A549 (cell line): ENCODE measurements at regions not wholly inside any gene's neighbourhood (a gene's known extent, or its start where the extent isn't known, plus 50 kb on each side); places are given as distances from the start of the nearest gene placed in this dataset.

ENCODE experiments used
- ATAC-seq, 2 experiments: fragments of 200-7000 bp in 1 of 2; fragments of >200 bp in 1 of 2; cut with Nextera tagmentation in 1 of 2; cut with Tn5 transposase in 1 of 2; 3 replicates each; pipeline versions ENCODE4 v1.8.0 to v1.9.1; 2018 to 2020; ENCODE audit warnings: mild to moderate bottlenecking in 1 of 2, moderate library complexity in 1 of 2
- CTCF ChIA-PET: fragments of 300-600 bp; sonication (Branson Sonifier 250); formaldehyde crosslinking; extraction: SDS; loops from one replicate; lab custom pipeline; 2021; ENCODE audit warnings: antibody characterized with exemption, inconsistent platforms; lab: Yijun Ruan, JAX
- POLR2A ChIA-PET: fragments of 350-600 bp; formaldehyde crosslinking; extraction: SDS; loops from one replicate; lab custom pipeline; 2021; ENCODE audit warnings: antibody characterized with exemption, inconsistent platforms; lab: Yijun Ruan, JAX
- DNase-seq, 2 experiments: peaks; one replicate each; pipeline versions ENCODE4 v3.0.0 to v3.0.0-alpha.2; 2011 to 2016; ENCODE audit warnings: low read depth in 1 of 2, low spot score in 1 of 2
- FAIRE-seq: peaks from 2 replicates; lab custom pipeline; 2011; peaks lifted over from hg19 to GRCh38; lab: Jason Lieb, UNC
- H3K27ac ChIP-seq, 2 experiments: fragments of >200 bp; sonication (Bioruptor Twin); formaldehyde crosslinking; 3 replicates each; pipeline ENCODE4 v1.5.1; 2016 to 2017
- H3K4me1 ChIP-seq: fragments of >200 bp; sonication (Bioruptor Twin); formaldehyde crosslinking; 3 replicates; pipeline ENCODE4 v1.6.1; 2016
- H3K4me2 ChIP-seq: fragments of >200 bp; sonication (Bioruptor Twin); formaldehyde crosslinking; 3 replicates; pipeline ENCODE4 v1.6.1; 2016
- H3K4me3 ChIP-seq: fragments of >200 bp; sonication (Bioruptor Twin); formaldehyde crosslinking; 3 replicates; pipeline ENCODE4 v1.5.1; 2016
- H3K9me3 ChIP-seq: fragments of >200 bp; sonication (Bioruptor Twin); formaldehyde crosslinking; 3 replicates; pipeline ENCODE4 v1.6.1; 2016
- ATOH8 ChIP-seq: fragments of 250-450 bp; sonication (Bioruptor Pico); IDR thresholded peaks from 2 replicates; pipeline ENCODE4 v1.5.0; 2020; ENCODE audit warnings: low read depth, mild to moderate bottlenecking, moderate library complexity
- BHLHE40 ChIP-seq: IDR thresholded peaks from 2 replicates; pipeline ENCODE4 v1.6.1; 2012; ENCODE audit warnings: low read depth, low read length, inconsistent platforms
- CBX8 ChIP-seq: fragments of 200-600 bp; sonication (generic); IDR thresholded peaks from 2 replicates; pipeline ENCODE4 v1.6.1; 2016
- CHD4 ChIP-seq: fragments of 200-600 bp; sonication (generic); IDR thresholded peaks from 2 replicates; pipeline ENCODE4 v1.6.1; 2016; ENCODE audit warnings: antibody characterized with exemption, mild to moderate bottlenecking, borderline replicate concordance
- EP300 ChIP-seq, 2 experiments: fragments of >200 bp; sonication (Bioruptor Twin); formaldehyde crosslinking; IDR thresholded peaks; 2 replicates in 1 of 2; 3 replicates in 1 of 2; pipeline ENCODE4 v1.6.1; 2016 to 2017
- FOSB ChIP-seq: fragments of 250-450 bp; sonication (Bioruptor Pico); IDR thresholded peaks from 2 replicates; pipeline ENCODE4 v1.5.0; 2020; ENCODE audit warnings: mild to moderate bottlenecking, moderate library complexity
- FOXS1 ChIP-seq: fragments of 250-450 bp; sonication (Bioruptor Pico); IDR thresholded peaks from 2 replicates; pipeline ENCODE4 v1.5.0; 2020; ENCODE audit warnings: mild to moderate bottlenecking, moderate library complexity
- HDAC2 ChIP-seq: fragments of 200-600 bp; sonication (generic); IDR thresholded peaks from 2 replicates; pipeline ENCODE4 v1.6.1; 2016
- HES2 ChIP-seq: fragments of >200 bp; sonication (Bioruptor Twin); formaldehyde crosslinking; IDR thresholded peaks from 2 replicates; pipeline ENCODE4 v1.6.1; 2016
- HOXB13 ChIP-seq: fragments of 250-450 bp; sonication (Bioruptor Pico); IDR thresholded peaks from 2 replicates; pipeline ENCODE4 v1.5.0; 2020; ENCODE audit warnings: low read depth, mild to moderate bottlenecking, moderate library complexity
- MYC ChIP-seq: IDR thresholded peaks from 2 replicates; pipeline ENCODE4 v1.6.1; 2012; ENCODE audit warnings: mild to moderate bottlenecking, inconsistent platforms, low read length, improper control_type of control experiment, borderline replicate concordance
- NFE2L2 ChIP-seq: fragments of 150-350 bp; conservative IDR thresholded peaks from 2 replicates; pipeline ENCODE4 v1.6.1; 2014; ENCODE audit warnings: low read length
- PBX3 ChIP-seq: IDR thresholded peaks from 2 replicates; pipeline ENCODE4 v1.6.1; 2012
- POLR2A ChIP-seq: IDR thresholded peaks from 2 replicates; pipeline ENCODE4 v1.6.1; 2012; ENCODE audit warnings: mild to moderate bottlenecking, low read length
- POLR2AphosphoS2 ChIP-seq: conservative IDR thresholded peaks from 2 replicates; pipeline ENCODE4 v1.6.1; 2012; ENCODE audit warnings: low read length, improper control_type of control experiment, inconsistent platforms
- RAD21 ChIP-seq, 2 experiments: fragments of >200 bp in 1 of 2; sonication (Bioruptor Twin) in 1 of 2; formaldehyde crosslinking in 1 of 2; IDR thresholded peaks in 1 of 2; conservative IDR thresholded peaks in 1 of 2; 2 replicates in 1 of 2; 3 replicates in 1 of 2; pipeline ENCODE4 v1.6.1; 2012 to 2018; ENCODE audit warnings: inconsistent platforms in 1 of 2
- REST ChIP-seq: fragments of 200-600 bp; sonication (generic); IDR thresholded peaks from 2 replicates; pipeline ENCODE4 v1.6.1; 2016; ENCODE audit warnings: antibody characterized with exemption, mild to moderate bottlenecking, moderate library complexity
- RNF2 ChIP-seq: fragments of 200-600 bp; sonication (generic); IDR thresholded peaks from 2 replicates; pipeline ENCODE4 v1.6.1; 2016; ENCODE audit warnings: low read depth, mild to moderate bottlenecking, antibody characterized with exemption, moderate library complexity, borderline replicate concordance
- TFCP2L1 ChIP-seq: fragments of 250-450 bp; sonication (Bioruptor Pico); IDR thresholded peaks from 2 replicates; pipeline ENCODE4 v1.5.0; 2021; ENCODE audit warnings: mild to moderate bottlenecking
- WGBS: methylation state at CpG from one replicate; pipeline ENCODE4 v1.1.6; 2017; ENCODE audit errors: missing lambda C conversion rate; 5-methylcytosine and 5-hydroxymethylcytosine counted together

- WGBS: 56% methylated on average over 6 of the region's 6 CpGs
- TF ChIP-seq RAD21 (conservative IDR thresholded peaks at IDR 0.05 in 1 of 2, IDR thresholded peaks at IDR 0.05 in 1 of 2): no peak
- no peak for TF ChIP-seq POLR2A
- no peak for TF ChIP-seq CBX8
- TF ChIP-seq BHLHE40: no peak
- TF ChIP-seq HDAC2: no peak
- no peak for TF ChIP-seq EP300 (IDR thresholded peaks at IDR 0.05)
- TF ChIP-seq HES2: no peak
- TF ChIP-seq POLR2AphosphoS2: no peak
- CTCF ChIA-PET: interaction anchor here (1.7 to 2.7 kb wide), 2 partner anchors 11 to 196 kb away, joined by 8 to 9 read pairs; no protein-coding TSS in a partner anchor
- H3K4me1 ChIP-seq: peaks cover 6% of the 10 kb centered on the region; the same call in 2 of the 3 replicates
- H3K27ac ChIP-seq: no peak overlapping the region; a peak in 1 of 6 replicates
- POLR2A ChIA-PET: no interaction called here
- ATAC-seq (no peak), FAIRE-seq (no peak), DNase-seq (no peak)
- H3K9me3 ChIP-seq: no peaks in the 10 kb centered on the region
- H3K4me3 ChIP-seq: no peak overlapping the region
- no peak overlapping the region for H3K4me2 ChIP-seq
These were observed 102.5 kb upstream of the SLC35G4 start for GRCh38 chr18:11506856-11507255.

- H3K9me3 ChIP-seq: no peaks in the 10 kb centered on the region
- H3K27ac ChIP-seq: no peak overlapping the region
- FAIRE-seq: no peak
- H3K4me2 ChIP-seq: no peak overlapping the region
- H3K4me1 ChIP-seq: peaks cover 14% of the 10 kb centered on the region
- TF ChIP-seq HOXB13 (CRISPR knock-in tag) (no peak), ATOH8 (CRISPR knock-in tag) (no peak), CBX8 (no peak), HES2 (no peak), NFE2L2 (no peak), TFCP2L1 (CRISPR knock-in tag) (no peak), HDAC2 (no peak), FOXS1 (no peak), PBX3 (no peak), MYC (no peak), EP300 (IDR thresholded peaks at IDR 0.05) (no peak), RNF2 (no peak), FOSB (CRISPR knock-in tag) (no peak)
- ChIA-PET CTCF (interaction anchor here (1.7 to 2.7 kb wide), 2 partner anchors 12 to 195 kb away, joined by 8 to 9 read pairs; no protein-coding TSS in a partner anchor), POLR2A (no interaction called here)
- WGBS: 53% methylated on average over 5 of the region's 5 CpGs
- no peak overlapping the region for H3K4me3 ChIP-seq
- no peak for DNase-seq
- no peak for ATAC-seq
These were observed 103.4 kb upstream of the SLC35G4 start for GRCh38 chr18:11505993-11506392.

- TF ChIP-seq REST (peak; percentile 37; the same call in 1 of the 2 replicates), CHD4 (no peak)
- TF ChIP-seq, all 56 proteins: peak for 1
- Histone ChIP-seq H3K27ac (no peak overlapping the region), H3K9me3 (no peaks in the 10 kb centered on the region), H3K4me3 (no peak overlapping the region), H3K4me1 (peaks cover 21% of the 10 kb centered on the region), H3K4me2 (no peak overlapping the region)
- ATAC-seq (no peak), DNase-seq (no peak), FAIRE-seq (no peak)
- 59% methylated on average over 6 of the region's 6 CpGs for WGBS
- POLR2A ChIA-PET: no interaction called here
- CTCF ChIA-PET: interaction anchor here (2.7 kb wide), 1 partner anchor 194 kb away, joined by 9 read pairs; no protein-coding TSS in a partner anchor
These were observed 104.4 kb upstream of the SLC35G4 start for GRCh38 chr18:11504962-11505361.
